HK-2 (cell line): ENCODE measurements at regions not wholly inside any gene's neighbourhood (a gene's known extent, or its start where the extent isn't known, plus 50 kb on each side); places are given as distances from the start of the nearest gene placed in this dataset.

Source experiments
- DNase-seq: peaks from one replicate; pipeline ENCODE4 v3.0.0-alpha.2; 2018; ENCODE audit not compliant: unreplicated experiment

GRCh38 chr12:53836119-53836655 lies 84.4 kb upstream of the CISTR start:
- no peak for DNase-seq

GRCh38 chr12:53838978-53839377 lies 87.2 kb upstream of the CISTR start:
- DNase-seq = no peak

GRCh38 chr12:53840316-53840715 lies 88.5 kb upstream of the CISTR start:
- DNase-seq = no peak

- no peak for DNase-seq
Measured at GRCh38 chr12:53842686-53843085, 90.9 kb upstream of the CISTR start.

GRCh38 chr12:53843545-53843944 lies 91.8 kb upstream of the CISTR start:
- DNase-seq = no peak

- peak; percentile 4 for DNase-seq
Measured at GRCh38 chr12:53844994-53845844, 93.4 kb upstream of the HOXC13 start.

- no peak for DNase-seq
Measured at GRCh38 chr12:53845932-53846331, 92.7 kb upstream of the HOXC13 start.

- DNase-seq = no peak
Measured at GRCh38 chr12:53849113-53849512, 89.5 kb upstream of the HOXC13 start.

- no peak for DNase-seq
Measured at GRCh38 chr12:53849656-53850055, 89.0 kb upstream of the HOXC13 start.

GRCh38 chr12:53852061-53852460 lies 86.6 kb upstream of the HOXC13 start:
- DNase-seq = no peak

GRCh38 chr12:53852992-53853391 lies 85.6 kb upstream of the HOXC13 start:
- DNase-seq = no peak

- DNase-seq = no peak
Measured at GRCh38 chr12:53854701-53855316, 83.8 kb upstream of the HOXC13 start.

- DNase-seq = no peak
Measured at GRCh38 chr12:53856132-53856531, 82.5 kb upstream of the HOXC13 start.

- DNase-seq = no peak
Measured at GRCh38 chr12:53857666-53858065, 81.0 kb upstream of the HOXC13 start.

- no peak for DNase-seq
Measured at GRCh38 chr12:53860426-53861345, 77.9 kb upstream of the HOXC13 start.

GRCh38 chr12:53862206-53862605 lies 76.4 kb upstream of the HOXC13 start:
- no peak for DNase-seq

- DNase-seq = no peak
Measured at GRCh38 chr12:53862831-53863230, 75.8 kb upstream of the HOXC13 start.

GRCh38 chr12:53866727-53867126 lies 71.9 kb upstream of the HOXC13 start:
- no peak for DNase-seq

- DNase-seq = no peak
Measured at GRCh38 chr12:53867216-53868012, 71.2 kb upstream of the HOXC13 start.

- no peak for DNase-seq
Measured at GRCh38 chr12:53868511-53868986, 70.1 kb upstream of the HOXC13 start.

- DNase-seq = no peak
Measured at GRCh38 chr12:53869500-53869899, 69.1 kb upstream of the HOXC13 start.
